ENCODE measurements at regions not wholly inside any gene's neighbourhood (a gene's known extent, or its start where the extent isn't known, plus 50 kb on each side); places are given as distances from the start of the nearest gene placed in this dataset.

DNA sequence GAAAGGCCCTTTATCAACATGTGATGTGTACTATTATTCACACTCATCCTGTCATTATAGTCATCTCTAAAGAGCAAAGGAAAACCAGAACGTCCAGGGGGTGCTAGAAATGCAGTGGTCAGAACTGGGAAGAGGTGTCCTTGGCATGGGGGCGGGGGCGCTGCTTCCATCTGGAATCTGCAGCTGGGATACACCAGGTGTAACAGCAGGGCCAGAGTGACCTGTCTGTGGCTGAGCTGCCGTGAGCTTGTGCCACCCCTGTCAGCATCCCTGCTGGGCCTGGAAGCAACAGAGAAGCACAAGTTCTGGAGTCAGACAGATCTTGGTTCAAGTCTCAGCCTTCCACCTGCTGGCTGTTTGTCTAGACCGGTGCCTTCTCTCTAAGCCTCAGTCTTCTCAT lies 263.3 kb upstream of the MVB12B start:
- WGBS: 93% methylated on average over 5 of the region's 5 CpGs

DNA sequence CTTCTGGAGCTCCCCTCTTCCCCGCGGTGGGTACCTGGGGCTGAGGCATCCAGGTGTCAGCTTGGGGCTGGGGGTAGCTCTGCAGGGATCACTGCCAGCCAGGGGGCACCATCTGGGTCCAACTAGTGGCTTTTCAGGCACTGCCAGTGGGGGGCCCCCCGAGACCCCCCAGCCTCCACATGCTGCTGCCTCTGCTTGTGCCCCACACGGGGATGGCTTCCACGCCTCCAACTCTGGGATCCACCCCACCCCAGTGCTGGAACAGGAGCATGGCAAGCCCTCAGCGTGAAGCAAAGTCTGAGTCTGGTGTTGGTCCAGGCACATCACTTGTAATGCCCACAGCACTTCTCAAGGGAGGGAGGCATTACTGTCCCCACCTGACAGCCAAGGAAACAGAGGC lies 260.5 kb upstream of the MVB12B start:
- H3K4me1 ChIP-seq (ENCODE audit: control insufficient read depth, insufficient read depth, low read depth, low read length): no peaks in the 10 kb centered on the region
- no peak overlapping the region for H3K4me3 ChIP-seq (ENCODE audit: insufficient read depth in 1 of 2, low read depth in 1 of 2, low read length in 2 of 2)
- H4K91ac ChIP-seq (ENCODE audit: low read length): no peak overlapping the region
- WGBS: 60% methylated on average over 6 of the region's 6 CpGs
- H3K4me2 ChIP-seq (ENCODE audit: low read length, poor library complexity, severe bottlenecking): no peak overlapping the region
- H2BK15ac ChIP-seq (ENCODE audit: low read depth, poor library complexity, severe bottlenecking): no peak overlapping the region
- no peak overlapping the region for H2BK120ac ChIP-seq (ENCODE audit: low read depth, low read length)
- no peaks in the 10 kb centered on the region for H3K79me1 ChIP-seq (replicated peaks; ENCODE audit: low read length, poor library complexity, severe bottlenecking)
- H3K36me3 ChIP-seq (ENCODE audit: control insufficient read depth in 1 of 2, insufficient read depth in 2 of 2, low read depth in 1 of 2, low read length in 2 of 2): no peaks in the 10 kb centered on the region
- no peak overlapping the region for H4K8ac ChIP-seq (ENCODE audit: low read length)
- no peak overlapping the region for H2BK5ac ChIP-seq (ENCODE audit: low read depth, low read length, poor library complexity, severe bottlenecking)
- no peak for DNase-seq
- no peak overlapping the region for H2AK5ac ChIP-seq (ENCODE audit: low read length, severe bottlenecking)
- H3K23ac ChIP-seq (ENCODE audit: low read length in 2 of 2): no peak overlapping the region
- H3K27me3 ChIP-seq (ENCODE audit: control insufficient read depth in 1 of 2, insufficient read depth in 1 of 2, low read length in 2 of 2): peaks cover 5 to 53% of the 10 kb centered on the region in 2 experiments
- H3K14ac ChIP-seq (ENCODE audit: low read length in 2 of 2): no peak overlapping the region
- H3K4ac ChIP-seq (ENCODE audit: low read depth in 1 of 2, low read length in 2 of 2): no peak overlapping the region
- no peak overlapping the region for H2BK12ac ChIP-seq (ENCODE audit: low read length in 2 of 2)
- no peaks in the 10 kb centered on the region for H3K9me3 ChIP-seq (ENCODE audit: control insufficient read depth, low read length)
- no peak overlapping the region for H3K27ac ChIP-seq (ENCODE audit: low read length, poor library complexity, severe bottlenecking)
- H3K9ac ChIP-seq (ENCODE audit: low read length): no peak overlapping the region
- H3K18ac ChIP-seq (ENCODE audit: low read depth in 1 of 2, low read length in 2 of 2): no peak overlapping the region
- H2AFZ ChIP-seq (ENCODE audit: low read depth, low read length): no peak overlapping the region

More for the DNA sequence above, 263.3 kb upstream of the MVB12B start:
- Histone ChIP-seq H3K4ac (ENCODE audit: low read depth in 1 of 2, low read length in 2 of 2) (no peak overlapping the region), H2BK120ac (ENCODE audit: low read depth, low read length) (no peak overlapping the region), H3K27me3 (ENCODE audit: control insufficient read depth in 1 of 2, insufficient read depth in 1 of 2, low read length in 2 of 2) (peaks cover 13 to 61% of the 10 kb centered on the region in 2 experiments), H2BK5ac (ENCODE audit: low read depth, low read length, poor library complexity, severe bottlenecking) (no peak overlapping the region), H4K91ac (ENCODE audit: low read length) (no peak overlapping the region), H4K8ac (ENCODE audit: low read length) (no peak overlapping the region), H3K36me3 (ENCODE audit: control insufficient read depth in 1 of 2, insufficient read depth in 2 of 2, low read depth in 1 of 2, low read length in 2 of 2) (no peaks in the 10 kb centered on the region), H3K4me3 (ENCODE audit: insufficient read depth in 1 of 2, low read depth in 1 of 2, low read length in 2 of 2) (no peak overlapping the region), H3K79me1 (replicated peaks; ENCODE audit: low read length, poor library complexity, severe bottlenecking) (no peaks in the 10 kb centered on the region), H2AFZ (ENCODE audit: low read depth, low read length) (no peak overlapping the region), H3K4me1 (ENCODE audit: control insufficient read depth, insufficient read depth, low read depth, low read length) (peaks cover 2% of the 10 kb centered on the region), H2AK5ac (ENCODE audit: low read length, severe bottlenecking) (no peak overlapping the region), H3K18ac (ENCODE audit: low read depth in 1 of 2, low read length in 2 of 2) (no peak overlapping the region), H3K4me2 (ENCODE audit: low read length, poor library complexity, severe bottlenecking) (no peak overlapping the region), H3K14ac (ENCODE audit: low read length in 2 of 2) (no peak overlapping the region), H3K23ac (ENCODE audit: low read length in 2 of 2) (no peak overlapping the region), H2BK12ac (ENCODE audit: low read length in 2 of 2) (no peak overlapping the region), H3K9ac (ENCODE audit: low read length) (no peak overlapping the region), H3K9me3 (ENCODE audit: control insufficient read depth, low read length) (no peaks in the 10 kb centered on the region), H3K27ac (ENCODE audit: low read length, poor library complexity, severe bottlenecking) (no peak overlapping the region), H2BK15ac (ENCODE audit: low read depth, poor library complexity, severe bottlenecking) (no peak overlapping the region)
- DNase-seq: no peak

DNA sequence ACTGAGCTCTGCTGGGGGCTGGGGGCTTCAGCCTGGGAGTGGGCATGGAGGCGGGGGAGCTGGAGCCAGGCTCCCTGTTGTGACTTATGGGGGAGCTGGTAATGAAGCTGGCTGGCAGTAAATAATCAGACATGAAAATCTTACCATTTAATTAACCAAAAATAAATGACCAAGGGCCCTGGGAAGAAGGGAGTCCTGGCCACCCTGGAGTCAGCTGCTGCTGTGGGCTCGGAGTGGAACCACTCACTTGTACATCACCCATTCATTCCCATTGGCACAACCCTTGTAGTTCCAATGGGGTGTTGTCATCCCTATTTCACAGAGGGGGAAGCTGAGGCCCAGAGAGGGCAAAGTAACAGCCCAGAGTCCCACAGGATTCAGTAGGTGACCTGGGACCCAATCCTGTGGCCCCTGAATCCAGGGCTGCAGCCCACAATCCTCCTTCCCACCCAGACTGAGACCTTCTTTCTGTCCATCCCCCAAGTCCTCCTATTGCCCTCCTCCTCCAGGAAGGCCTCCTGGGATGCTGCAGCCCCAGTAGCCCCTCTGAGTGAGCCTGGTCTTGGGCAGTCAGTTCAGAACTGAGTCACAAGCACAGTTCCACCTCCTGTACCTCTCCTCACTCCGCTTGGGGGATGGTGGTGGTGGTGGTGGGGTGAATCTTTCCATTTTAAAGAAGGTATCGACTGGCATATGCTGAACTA lies 259.4 kb upstream of the MVB12B start:
- Histone ChIP-seq H3K4ac (ENCODE audit: low read depth in 1 of 2, low read length in 2 of 2) (no peak overlapping the region), H2BK5ac (ENCODE audit: low read depth, low read length, poor library complexity, severe bottlenecking) (no peak overlapping the region)

DNA sequence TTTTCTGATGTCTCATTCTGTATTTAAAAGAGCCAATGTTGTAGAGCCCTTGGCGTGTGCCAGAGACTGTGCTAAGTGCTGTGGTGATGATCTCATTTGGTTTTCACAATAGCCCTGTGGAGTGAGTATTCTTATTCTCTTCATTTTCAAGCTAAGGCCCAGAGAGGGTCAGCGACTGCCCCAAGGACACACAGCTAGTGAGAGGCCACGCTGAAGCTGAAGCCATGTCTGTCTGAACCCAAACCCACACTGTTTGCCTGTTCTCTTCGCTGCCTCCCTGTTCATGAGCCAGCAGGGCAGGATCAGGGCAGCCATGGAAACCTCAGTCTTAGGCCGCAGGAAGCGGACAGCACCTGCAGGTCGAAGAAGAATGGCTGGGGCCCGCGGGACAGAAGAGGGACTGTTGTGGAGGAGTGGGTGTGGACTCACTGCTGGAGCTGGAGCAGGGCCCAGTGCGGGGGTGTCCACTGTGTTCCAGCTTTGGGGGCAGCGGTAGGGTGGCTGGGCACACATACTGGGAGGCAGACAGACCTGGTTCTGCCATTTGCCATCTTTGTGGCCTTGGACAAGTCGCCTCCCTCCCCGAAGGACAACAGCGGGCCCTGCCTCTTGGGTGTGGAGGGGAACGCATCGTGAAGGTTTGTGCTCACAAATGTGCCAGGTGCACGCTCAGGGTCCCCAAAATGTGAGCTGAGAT lies 257.9 kb upstream of the MVB12B start:
- no peak overlapping the region for H2BK15ac ChIP-seq (ENCODE audit: low read depth, poor library complexity, severe bottlenecking)
- H3K4me3 ChIP-seq (ENCODE audit: insufficient read depth in 1 of 2, low read depth in 1 of 2, low read length in 2 of 2): no peak overlapping the region
- H2AK5ac ChIP-seq (ENCODE audit: low read length, severe bottlenecking): no peak overlapping the region
- no peak overlapping the region for H2BK120ac ChIP-seq (ENCODE audit: low read depth, low read length)
- H2BK12ac ChIP-seq (ENCODE audit: low read length in 2 of 2): no peak overlapping the region
- no peak overlapping the region for H4K8ac ChIP-seq (ENCODE audit: low read length)
- no peak overlapping the region for H2AFZ ChIP-seq (ENCODE audit: low read depth, low read length)
- H3K9ac ChIP-seq (ENCODE audit: low read length): no peak overlapping the region
- no peaks in the 10 kb centered on the region for H3K79me1 ChIP-seq (replicated peaks; ENCODE audit: low read length, poor library complexity, severe bottlenecking)
- no peak overlapping the region for H3K18ac ChIP-seq (ENCODE audit: low read depth in 1 of 2, low read length in 2 of 2)
- H3K4ac ChIP-seq (ENCODE audit: low read depth in 1 of 2, low read length in 2 of 2): no peak overlapping the region
- H3K36me3 ChIP-seq (ENCODE audit: control insufficient read depth in 1 of 2, insufficient read depth in 2 of 2, low read depth in 1 of 2, low read length in 2 of 2): no peaks in the 10 kb centered on the region
- H3K23ac ChIP-seq (ENCODE audit: low read length in 2 of 2): no peak overlapping the region
- no peak overlapping the region for H3K14ac ChIP-seq (ENCODE audit: low read length in 2 of 2)
- no peak overlapping the region for H3K4me2 ChIP-seq (ENCODE audit: low read length, poor library complexity, severe bottlenecking)
- peaks cover 11 to 52% of the 10 kb centered on the region in 2 experiments for H3K27me3 ChIP-seq (ENCODE audit: control insufficient read depth in 1 of 2, insufficient read depth in 1 of 2, low read length in 2 of 2)
- no peak overlapping the region for H4K91ac ChIP-seq (ENCODE audit: low read length)
- no peak for DNase-seq
- H3K9me3 ChIP-seq (ENCODE audit: control insufficient read depth, low read length): no peaks in the 10 kb centered on the region
- no peak overlapping the region for H3K27ac ChIP-seq (ENCODE audit: low read length, poor library complexity, severe bottlenecking)
- WGBS: 82% methylated on average over 17 of the region's 17 CpGs
- H2BK5ac ChIP-seq (ENCODE audit: low read depth, low read length, poor library complexity, severe bottlenecking): no peak overlapping the region
- H3K4me1 ChIP-seq (ENCODE audit: control insufficient read depth, insufficient read depth, low read depth, low read length): no peaks in the 10 kb centered on the region

More for the DNA sequence above, 259.4 kb upstream of the MVB12B start:
- Histone ChIP-seq H2BK12ac (ENCODE audit: low read length in 2 of 2) (no peak overlapping the region), H3K27ac (ENCODE audit: low read length, poor library complexity, severe bottlenecking) (no peak overlapping the region), H3K79me1 (replicated peaks; ENCODE audit: low read length, poor library complexity, severe bottlenecking) (no peaks in the 10 kb centered on the region), H3K18ac (ENCODE audit: low read depth in 1 of 2, low read length in 2 of 2) (no peak overlapping the region), H4K8ac (ENCODE audit: low read length) (no peak overlapping the region), H3K36me3 (ENCODE audit: control insufficient read depth in 1 of 2, insufficient read depth in 2 of 2, low read depth in 1 of 2, low read length in 2 of 2) (no peaks in the 10 kb centered on the region), H3K9me3 (ENCODE audit: control insufficient read depth, low read length) (no peaks in the 10 kb centered on the region), H3K4me1 (ENCODE audit: control insufficient read depth, insufficient read depth, low read depth, low read length) (no peaks in the 10 kb centered on the region), H2BK15ac (ENCODE audit: low read depth, poor library complexity, severe bottlenecking) (no peak overlapping the region), H3K9ac (ENCODE audit: low read length) (no peak overlapping the region), H3K4me3 (ENCODE audit: insufficient read depth in 1 of 2, low read depth in 1 of 2, low read length in 2 of 2) (no peak overlapping the region), H2AK5ac (ENCODE audit: low read length, severe bottlenecking) (no peak overlapping the region), H4K91ac (ENCODE audit: low read length) (no peak overlapping the region), H3K14ac (ENCODE audit: low read length in 2 of 2) (no peak overlapping the region), H3K4me2 (ENCODE audit: low read length, poor library complexity, severe bottlenecking) (no peak overlapping the region), H3K27me3 (ENCODE audit: control insufficient read depth in 1 of 2, insufficient read depth in 1 of 2, low read length in 2 of 2) (peaks cover 10 to 57% of the 10 kb centered on the region in 2 experiments), H2BK120ac (ENCODE audit: low read depth, low read length) (no peak overlapping the region), H2AFZ (ENCODE audit: low read depth, low read length) (no peak overlapping the region), H3K23ac (ENCODE audit: low read length in 2 of 2) (no peak overlapping the region)
- DNase-seq: no peak
- WGBS: 73% methylated on average over 2 of the region's 4 CpGs

Measured in mesenchymal stem cell (in vitro differentiated cells and primary cell).